ENCODE measurements at regions not wholly inside any gene's neighbourhood (a gene's known extent, or its start where the extent isn't known, plus 50 kb on each side); places are given as distances from the start of the nearest gene placed in this dataset.

- DNase-seq = no peak
Measured at GRCh38 chr4:1541449-1542225, 135.4 kb upstream of the NKX1-1 start.

- no peak for DNase-seq
Measured at GRCh38 chr4:1540601-1541375, 134.5 kb upstream of the NKX1-1 start.

GRCh38 chr4:1539859-1540600 lies 133.8 kb upstream of the NKX1-1 start:
- no peak for DNase-seq

- DNase-seq = no peak
Measured at GRCh38 chr4:1538941-1539772, 132.9 kb upstream of the NKX1-1 start.

GRCh38 chr4:1538096-1538410 lies 131.8 kb upstream of the NKX1-1 start:
- DNase-seq = no peak

GRCh38 chr4:1537410-1538095 lies 131.3 kb upstream of the NKX1-1 start:
- no peak for DNase-seq

- DNase-seq = no peak
Measured at GRCh38 chr4:1536579-1537409, 130.6 kb upstream of the NKX1-1 start.

- no peak for DNase-seq
Measured at GRCh38 chr4:1535926-1536578, 129.8 kb upstream of the NKX1-1 start.

GRCh38 chr4:1534876-1535526 lies 128.8 kb upstream of the NKX1-1 start:
- no peak for DNase-seq

- DNase-seq = no peak
Measured at GRCh38 chr4:1534095-1534872, 128.0 kb upstream of the NKX1-1 start.

- DNase-seq = no peak
Measured at GRCh38 chr4:1533501-1534064, 127.3 kb upstream of the NKX1-1 start.

- no peak for DNase-seq
Measured at GRCh38 chr4:1532549-1533395, 126.5 kb upstream of the NKX1-1 start.

GRCh38 chr4:1531683-1532548 lies 125.7 kb upstream of the NKX1-1 start:
- no peak for DNase-seq

- no peak for DNase-seq
Measured at GRCh38 chr4:1530356-1530755, 124.1 kb upstream of the NKX1-1 start.

- DNase-seq = no peak
Measured at GRCh38 chr4:1524761-1525160, 118.5 kb upstream of the NKX1-1 start.

GRCh38 chr4:1523907-1524636 lies 117.8 kb upstream of the NKX1-1 start:
- no peak for DNase-seq
